Thyroid gland (tissue), 4 donors: ENCODE measurements at regions not wholly inside any gene's neighbourhood (a gene's known extent, or its start where the extent isn't known, plus 50 kb on each side); places are given as distances from the start of the nearest gene placed in this dataset.
"Not testable (repeated sequence)": the region's sequence is repeated elsewhere in the genome, so short reads cannot be mapped to it uniquely, and the experiment has no call there.

ENCODE experiments used
- DNase-seq, 2 donors: peaks; one replicate each; pipeline ENCODE4 v3.0.0-alpha.2; 2019
- H3K27ac ChIP-seq, 3 donors: fragments of 200-600 bp; sonication (generic); 1 replicate in 2 of 3; 2 replicates in 1 of 3; pipeline ENCODE4 v1.5.1; 2016 to 2019; ENCODE audit warnings: mild to moderate bottlenecking in 1 of 3, moderate library complexity in 1 of 3
- H3K27me3 ChIP-seq: fragments of 200-600 bp; sonication (generic); one replicate; pipeline ENCODE4 v1.5.1; 2019
- H3K36me3 ChIP-seq, 2 donors: fragments of 200-600 bp; sonication (generic); one replicate each; pipeline ENCODE4 v1.5.1; 2016 to 2019
- H3K4me1 ChIP-seq, 2 donors: fragments of 200-600 bp; sonication (generic); one replicate each; pipeline ENCODE4 v1.5.1; 2017 to 2019
- H3K4me3 ChIP-seq, 3 donors: fragments of 200-600 bp; sonication (generic); replicated peaks in 1 of 3; 1 replicate in 2 of 3; 2 replicates in 1 of 3; pipeline ENCODE4 v1.5.1; 2016; ENCODE audit warnings: mild to moderate bottlenecking in 1 of 3
- H3K9me3 ChIP-seq: fragments of 200-600 bp; sonication (generic); one replicate; pipeline ENCODE4 v1.5.1; 2017
- CTCF ChIP-seq, 6 experiments: fragments of 200-600 bp in 3 of 6; fragments of 450-650 bp in 3 of 6; sonication (generic) in 3 of 6; IDR thresholded peaks; one replicate each; pipeline ENCODE4 v1.5.1; 2016 to 2019; ENCODE audit warnings: antibody characterized with exemption in 6 of 6, mild to moderate bottlenecking in 2 of 6, inconsistent platforms in 1 of 6, moderate library complexity in 1 of 6
- POLR2A ChIP-seq, 2 donors: fragments of 450-650 bp; IDR thresholded peaks; one replicate each; pipeline ENCODE4 v1.6.1; 2017; ENCODE audit warnings: antibody characterized with exemption in 2 of 2, mild to moderate bottlenecking in 2 of 2, moderate library complexity in 1 of 2
- whole genome bisulfite sequencing, 2 donors: methylation state at CpG; one replicate each; pipeline ENCODE4 v1.1.5; 2017; 5-methylcytosine and 5-hydroxymethylcytosine counted together
- intact Hi-C: fragments of 100-400 bp; cut with DNase I; formaldehyde crosslinking; loops from one replicate; pipeline ENCODE4 v1.15.1; 2023

- WGBS, 2 donors = 92 to 98% methylated on average over 1 of the region's 1 CpG
- no peak for TF ChIP-seq POLR2A (IDR thresholded peaks at IDR 0.05)
These were observed 126.6 kb downstream of the ZFP64 start for GRCh38 chr20:52064931-52065330.

DNA sequence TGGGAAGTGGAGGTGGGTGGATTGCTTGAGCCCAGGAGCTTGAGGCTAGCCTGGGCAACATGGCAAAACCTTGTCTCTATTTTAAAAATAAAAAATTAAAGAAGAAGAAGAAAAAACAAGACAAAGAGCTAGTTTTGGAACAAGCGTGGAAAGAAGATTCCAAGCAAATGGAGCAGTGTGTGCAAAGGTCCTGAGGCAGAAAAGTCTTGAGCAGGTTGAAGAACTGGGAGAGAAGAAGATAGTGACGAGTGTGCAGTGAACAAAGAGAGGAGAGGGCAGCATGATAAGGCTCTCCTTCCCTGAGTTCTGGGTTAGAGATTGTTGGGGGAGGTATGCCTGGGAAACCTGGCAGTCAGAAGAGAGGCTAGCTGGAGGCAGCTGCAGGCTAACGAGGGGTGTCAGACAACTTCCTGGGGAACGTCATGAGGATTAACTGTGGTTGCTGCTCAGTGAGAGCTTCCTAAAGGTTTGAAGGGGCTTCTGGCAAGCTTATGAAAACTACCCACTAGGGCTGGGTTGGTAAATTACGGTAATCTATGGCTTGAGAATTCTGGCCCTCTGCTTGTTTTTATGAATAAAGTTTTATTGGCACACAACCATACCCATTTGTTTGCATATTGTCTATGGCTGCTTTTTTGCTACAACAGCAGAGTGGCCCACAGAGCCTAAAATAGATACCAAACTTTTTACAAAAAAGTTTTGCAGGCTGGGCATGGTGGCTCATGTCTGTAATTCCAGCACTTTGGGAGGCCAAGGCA lies 128.9 kb downstream of the ZFP64 start:
- WGBS, 2 donors = 89 to 91% methylated on average over 5 of the region's 5 CpGs
- intact Hi-C loops = no loop called here
- no peaks in the 10 kb centered on the region for H3K4me1 ChIP-seq
- H3K27ac ChIP-seq = no peak overlapping the region
- TF ChIP-seq CTCF (IDR thresholded peaks at IDR 0.05) (no peak), POLR2A (IDR thresholded peaks at IDR 0.05) (no peak)
- no peak for DNase-seq
- H3K4me3 ChIP-seq = no peak overlapping the region
- H3K36me3 ChIP-seq = no peaks in the 10 kb centered on the region
- H3K27me3 ChIP-seq = no peaks in the 10 kb centered on the region
- H3K9me3 ChIP-seq = no peaks in the 10 kb centered on the region

More at GRCh38 chr20:52064931-52065330, 126.6 kb downstream of the ZFP64 start:
- intact Hi-C loops = no loop called here
- no peak for DNase-seq
- H3K4me3 ChIP-seq = no peak overlapping the region
- H3K36me3 ChIP-seq = no peaks in the 10 kb centered on the region
- H3K27me3 ChIP-seq = no peaks in the 10 kb centered on the region
- H3K27ac ChIP-seq = no peak overlapping the region
- H3K4me1 ChIP-seq = no peaks in the 10 kb centered on the region
- H3K9me3 ChIP-seq = no peaks in the 10 kb centered on the region

GRCh38 chr20:52060794-52061714 lies 130.5 kb downstream of the ZFP64 start:
- intact Hi-C loops = no loop called here
- WGBS, 2 donors = 47 to 54% methylated on average over 11 of the region's 11 CpGs
- Histone ChIP-seq H3K36me3 (no peaks in the 10 kb centered on the region), H3K27ac (no peak overlapping the region), H3K9me3 (no peaks in the 10 kb centered on the region), H3K4me1 (no peaks in the 10 kb centered on the region), H3K27me3 (no peaks in the 10 kb centered on the region), H3K4me3 (no peak overlapping the region)
- TF ChIP-seq CTCF (IDR thresholded peaks at IDR 0.05) (peak in 3 of 6 experiments; percentile 29 to 42 (median 31)), POLR2A (IDR thresholded peaks at IDR 0.05) (no peak)
- DNase-seq = peak; percentile 7 to 19

DNA sequence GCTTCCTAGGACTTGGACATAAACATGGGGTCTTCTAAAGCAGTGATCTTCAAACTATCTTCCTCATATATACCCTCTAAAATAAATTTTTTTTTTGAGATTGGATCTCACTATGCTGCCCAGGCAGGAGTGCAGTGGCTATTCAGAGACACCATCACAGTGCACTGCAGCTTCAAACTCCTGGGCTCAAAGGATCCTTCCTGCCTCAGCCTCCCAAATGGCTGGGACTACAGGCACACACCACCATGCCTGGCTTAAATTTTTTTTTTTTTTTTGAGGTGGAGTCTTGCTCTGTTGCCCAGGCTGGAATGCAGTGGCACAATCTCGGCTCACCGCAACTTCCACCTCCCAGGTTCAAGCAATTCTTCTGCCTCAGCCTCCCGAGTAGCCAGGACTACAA lies 134.4 kb downstream of the ZFP64 start:
- H3K36me3 ChIP-seq, intact Hi-C loops, H3K4me3 ChIP-seq, H3K27me3 ChIP-seq, H3K4me1 ChIP-seq, DNase-seq, H3K27ac ChIP-seq, H3K9me3 ChIP-seq: not testable (repeated sequence)
- 96 to 100% methylated on average over 3 of the region's 3 CpGs for WGBS, 2 donors

DNA sequence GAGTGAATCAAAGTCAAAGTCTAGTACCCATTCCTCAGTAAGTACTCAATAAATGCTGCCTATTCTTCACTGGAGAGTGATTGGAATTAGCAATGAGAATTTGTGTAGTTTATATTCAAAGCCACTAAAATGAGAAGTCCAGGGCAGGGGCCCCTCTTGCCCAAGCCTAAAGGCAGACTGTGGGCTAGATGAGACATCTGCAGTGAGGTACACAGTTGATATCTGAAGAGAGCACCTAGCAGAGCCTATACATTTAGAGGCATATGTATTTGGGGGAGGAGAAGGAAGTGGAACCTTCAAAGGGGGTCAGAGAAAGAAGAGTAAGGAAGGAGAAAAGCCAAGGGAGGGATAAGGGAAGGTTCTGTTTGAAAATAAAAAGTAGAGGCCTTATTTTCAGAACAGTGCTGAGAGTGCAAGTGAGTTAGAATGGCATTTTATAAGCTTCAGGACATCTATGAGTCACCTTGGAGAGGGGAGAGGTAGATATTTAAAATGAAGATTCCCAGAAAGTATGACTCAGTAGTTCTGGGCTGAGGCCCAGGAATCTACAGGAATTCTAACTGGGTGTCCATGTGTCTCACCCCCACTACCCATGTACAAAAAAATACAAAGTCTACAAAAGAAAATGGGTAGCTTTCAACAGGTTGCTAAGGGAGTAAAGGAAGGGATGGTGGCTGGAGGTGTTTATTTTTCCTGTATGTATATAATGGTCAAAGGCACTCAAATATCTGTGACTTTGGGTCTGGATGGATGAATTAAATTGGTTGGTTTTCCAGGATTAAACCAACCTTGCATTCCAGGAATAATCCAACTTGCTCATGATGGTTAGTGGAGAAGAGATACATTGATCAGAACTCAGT lies 135.1 kb downstream of the ZFP64 start:
- H3K9me3 ChIP-seq = no peaks in the 10 kb centered on the region
- intact Hi-C loops = no loop called here
- H3K36me3 ChIP-seq = no peaks in the 10 kb centered on the region
- no peak overlapping the region for H3K4me3 ChIP-seq
- no peaks in the 10 kb centered on the region for H3K4me1 ChIP-seq
- no peak for DNase-seq
- TF ChIP-seq CTCF (IDR thresholded peaks at IDR 0.05) = no peak
- no peak for TF ChIP-seq POLR2A (IDR thresholded peaks at IDR 0.05)
- no peak overlapping the region for H3K27ac ChIP-seq
- H3K27me3 ChIP-seq = no peaks in the 10 kb centered on the region
